ENCODE measurements at regions not wholly inside any gene's neighbourhood (a gene's known extent, or its start where the extent isn't known, plus 50 kb on each side); places are given as distances from the start of the nearest gene placed in this dataset.

DNA sequence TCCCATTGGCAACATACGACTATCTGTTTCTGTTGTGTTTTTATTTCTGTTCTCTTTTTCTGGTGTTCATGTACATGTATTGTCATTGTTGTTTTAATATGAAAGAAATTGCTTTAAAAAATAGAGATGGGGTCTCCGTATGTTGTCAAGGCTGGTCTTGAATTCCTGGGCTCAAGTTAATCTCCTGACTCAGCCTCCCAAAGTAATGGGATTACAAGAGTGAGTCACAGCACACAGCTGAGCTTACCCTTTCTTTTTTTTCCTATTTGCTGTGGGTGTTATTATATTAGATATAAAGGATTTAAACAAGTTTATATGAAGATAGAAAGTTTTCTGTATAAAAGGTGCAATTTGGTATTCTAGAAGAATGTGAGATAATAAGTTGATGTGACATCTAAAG, 554.6 kb downstream of the DSC3 start:
- no peak for TF ChIP-seq CTCF (IDR thresholded peaks at IDR 0.05; ENCODE audit: low read depth, low read length)

GRCh38 chr18:30486856-30487255, 555.7 kb downstream of the DSC3 start:
- DNase-seq (ENCODE audit: low read depth in 2 of 2) = peak; percentile 5 to 26
- H3K4me3 ChIP-seq (replicated peaks in 1 of 2; ENCODE audit: low read depth in 2 of 2, low read length in 2 of 2) = no peak overlapping the region
- TF ChIP-seq CTCF (IDR thresholded peaks at IDR 0.05; ENCODE audit: low read depth, low read length) = no peak

More for the DNA sequence above, 554.6 kb downstream of the DSC3 start:
- no peak overlapping the region for H3K4me3 ChIP-seq (replicated peaks in 1 of 2; ENCODE audit: low read depth in 2 of 2, low read length in 2 of 2)
- peak in 1 of 2 donors; percentile 3 for DNase-seq (ENCODE audit: low read depth in 2 of 2)

DNA sequence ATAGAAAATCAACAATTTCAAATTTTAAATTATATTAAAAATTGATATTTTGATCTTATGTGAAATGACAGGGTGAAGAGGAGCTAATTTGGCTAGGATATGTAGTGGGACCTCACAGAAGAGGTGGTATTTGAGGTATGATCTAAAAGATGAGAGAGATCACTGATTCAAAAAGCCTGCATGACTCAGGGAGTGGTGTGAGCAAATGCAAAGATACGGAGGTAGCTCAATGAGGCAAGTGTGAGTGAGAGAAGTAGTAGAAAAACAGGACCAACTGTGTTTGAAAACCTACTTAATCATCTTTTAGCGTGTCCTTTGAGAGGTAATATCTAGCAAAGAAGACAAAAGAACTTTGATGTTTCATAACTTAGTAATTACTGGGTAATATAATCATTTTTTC, 557.5 kb downstream of the DSC3 start:
- TF ChIP-seq CTCF (IDR thresholded peaks at IDR 0.05; ENCODE audit: low read depth, low read length) = no peak
- DNase-seq (ENCODE audit: low read depth in 2 of 2) = no peak
- no peak overlapping the region for H3K4me3 ChIP-seq (replicated peaks in 1 of 2; ENCODE audit: low read depth in 2 of 2, low read length in 2 of 2)

- no peak overlapping the region for H3K4me3 ChIP-seq (replicated peaks in 1 of 2; ENCODE audit: low read depth in 2 of 2, low read length in 2 of 2)
- no peak for DNase-seq (ENCODE audit: low read depth in 2 of 2)
- TF ChIP-seq CTCF (IDR thresholded peaks at IDR 0.05; ENCODE audit: low read depth, low read length) = no peak
Observed at GRCh38 chr18:30481871-30482270, 560.7 kb downstream of the DSC3 start.

DNA sequence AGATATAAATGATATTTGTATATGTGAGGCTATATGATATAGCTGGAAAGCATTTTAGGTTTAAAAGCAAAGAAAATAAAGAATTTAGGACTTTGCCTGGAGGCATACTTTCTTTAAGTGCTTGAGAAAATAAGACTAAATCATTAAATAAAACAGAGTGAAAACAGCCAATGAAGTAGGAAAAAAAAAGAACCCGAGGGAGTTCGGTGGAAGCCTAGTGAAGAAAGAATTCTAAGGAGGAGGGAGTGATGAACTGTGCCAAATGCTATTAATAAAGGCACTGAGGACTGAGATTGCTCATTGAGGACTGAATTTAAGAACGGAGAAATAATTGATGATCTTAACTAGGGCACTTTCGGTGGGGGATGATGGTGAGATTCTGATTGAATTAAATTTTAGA, 573.5 kb downstream of the DSC3 start:
- TF ChIP-seq CTCF (IDR thresholded peaks at IDR 0.05; ENCODE audit: low read depth, low read length) = no peak
- no peak for DNase-seq (ENCODE audit: low read depth in 2 of 2)
- H3K4me3 ChIP-seq (replicated peaks in 1 of 2; ENCODE audit: low read depth in 2 of 2, low read length in 2 of 2) = no peak overlapping the region

DNA sequence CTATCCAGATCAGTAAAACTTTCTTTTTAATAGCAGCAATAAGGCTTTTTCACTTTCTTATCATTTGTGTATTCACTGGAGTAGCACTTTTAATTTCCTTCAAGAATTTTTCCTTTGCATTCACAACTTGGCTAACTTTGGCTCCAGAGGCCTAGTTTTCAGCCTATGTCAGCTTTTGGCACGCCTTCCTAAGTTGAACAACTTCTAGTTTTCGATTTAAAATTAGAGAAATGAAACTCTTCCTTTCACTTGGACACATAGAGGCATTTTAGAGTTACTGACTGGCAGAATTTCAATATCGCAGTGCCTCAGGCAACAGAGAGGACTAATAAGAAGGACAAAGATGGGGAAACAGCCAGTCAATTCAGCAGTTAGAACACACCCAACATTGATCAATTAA, 577.4 kb downstream of the DSC3 start:
- H3K4me3 ChIP-seq (replicated peaks in 1 of 2; ENCODE audit: low read depth in 2 of 2, low read length in 2 of 2) = no peak overlapping the region
- no peak for DNase-seq (ENCODE audit: low read depth in 2 of 2)
- TF ChIP-seq CTCF (IDR thresholded peaks at IDR 0.05; ENCODE audit: low read depth, low read length) = no peak

DNA sequence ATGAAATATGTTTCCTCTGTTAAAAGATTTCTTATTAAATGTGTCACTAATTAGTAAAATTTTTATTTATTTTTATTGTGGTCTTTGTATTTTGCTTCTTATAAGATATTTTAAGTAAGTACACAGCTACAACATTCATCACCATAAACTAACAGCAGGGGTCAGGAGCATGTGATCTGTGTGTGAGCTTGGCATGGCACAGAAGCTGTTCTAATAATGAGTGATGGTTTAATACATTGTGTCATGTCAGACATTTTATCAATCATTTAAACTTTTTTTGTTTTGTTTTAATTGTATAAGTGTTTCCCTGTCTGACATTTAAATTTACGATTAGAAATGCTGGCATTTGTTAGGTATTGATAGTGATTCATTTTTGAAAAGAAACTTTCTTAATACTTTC, 585.4 kb downstream of the DSC3 start:
- no peak overlapping the region for H3K4me3 ChIP-seq (replicated peaks in 1 of 2; ENCODE audit: low read depth in 2 of 2, low read length in 2 of 2)
- DNase-seq (ENCODE audit: low read depth in 2 of 2) = no peak
- TF ChIP-seq CTCF (IDR thresholded peaks at IDR 0.05; ENCODE audit: low read depth, low read length) = no peak
